Uterus (tissue), 3 donors: ENCODE measurements at regions not wholly inside any gene's neighbourhood (a gene's known extent, or its start where the extent isn't known, plus 50 kb on each side); places are given as distances from the start of the nearest gene placed in this dataset.
"Not testable (repeated sequence)": the region's sequence is repeated elsewhere in the genome, so short reads cannot be mapped to it uniquely, and the experiment has no call there.

Experiments
- DNase-seq, 2 donors: peaks; one replicate each; pipeline ENCODE4 v3.0.0-alpha.2; 2019 to 2020
- H3K27ac ChIP-seq, 2 donors: fragments of 200-600 bp; sonication (generic); 1 replicate in 1 of 2; 2 replicates in 1 of 2; pipeline ENCODE4 v1.5.1; 2016 to 2018
- H3K27me3 ChIP-seq, 2 donors: fragments of 200-600 bp; sonication (generic); one replicate each; pipeline ENCODE4 v1.5.1; 2018 to 2019; ENCODE audit warnings: control low read depth in 1 of 2
- H3K36me3 ChIP-seq, 2 donors: fragments of 200-600 bp; sonication (generic); one replicate each; pipeline ENCODE4 v1.5.1; 2019; ENCODE audit warnings: control low read depth in 1 of 2
- H3K4me1 ChIP-seq, 2 donors: fragments of 200-600 bp; sonication (generic); one replicate each; pipeline ENCODE4 v1.5.1; 2018 to 2019; ENCODE audit warnings: control low read depth in 1 of 2
- H3K4me3 ChIP-seq, 2 donors: fragments of 200-600 bp; sonication (generic); 1 replicate in 1 of 2; 2 replicates in 1 of 2; pipeline ENCODE4 v1.5.1; 2018 to 2019; ENCODE audit warnings: mild to moderate bottlenecking in 1 of 2
- H3K9me3 ChIP-seq, 2 donors: fragments of 200-600 bp; sonication (generic); one replicate each; pipeline ENCODE4 v1.5.1; 2019; ENCODE audit warnings: control low read depth in 1 of 2
- CTCF ChIP-seq, 4 experiments: fragments of 200-600 bp in 2 of 4; fragments of 450-650 bp in 2 of 4; sonication (generic) in 2 of 4; IDR thresholded peaks; one replicate each; pipeline ENCODE4 v1.5.1; 2016 to 2019; ENCODE audit warnings: antibody characterized with exemption in 4 of 4, mild to moderate bottlenecking in 2 of 4, moderate library complexity in 1 of 4
- POLR2A ChIP-seq, 2 donors: fragments of 450-650 bp; IDR thresholded peaks; one replicate each; pipeline ENCODE4 v1.6.1; 2016; ENCODE audit warnings: antibody characterized with exemption in 2 of 2, mild to moderate bottlenecking in 1 of 2, moderate library complexity in 1 of 2
- intact Hi-C: fragments of 100-400 bp; cut with DNase I; formaldehyde crosslinking; loops from one replicate; pipeline ENCODE4 v1.15.1; 2023; ENCODE audit warnings: low total_unique reads
- donor health status: DM: yes; HTN: yes; CAD: no.

GRCh38 chr3:66552846-66553245 is 52.0 kb upstream of the LRIG1 start:
- H3K27ac ChIP-seq: no peak overlapping the region
- H3K4me3 ChIP-seq: no peak overlapping the region
- H3K4me1 ChIP-seq: no peaks in the 10 kb centered on the region
- no peaks in the 10 kb centered on the region for H3K36me3 ChIP-seq
- H3K9me3 ChIP-seq: no peaks in the 10 kb centered on the region
- DNase-seq: no peak
- intact Hi-C loops: no loop called here
- TF ChIP-seq CTCF (IDR thresholded peaks at IDR 0.05) (no peak), POLR2A (IDR thresholded peaks at IDR 0.05) (no peak)
- no peaks in the 10 kb centered on the region for H3K27me3 ChIP-seq

GRCh38 chr3:66553441-66554113 is 52.8 kb upstream of the LRIG1 start:
- no peaks in the 10 kb centered on the region for H3K4me1 ChIP-seq
- intact Hi-C loops: no loop called here
- H3K36me3 ChIP-seq: no peaks in the 10 kb centered on the region
- no peak for TF ChIP-seq CTCF (IDR thresholded peaks at IDR 0.05)
- H3K27ac ChIP-seq: no peak overlapping the region
- no peaks in the 10 kb centered on the region for H3K27me3 ChIP-seq
- no peak for DNase-seq
- no peak overlapping the region for H3K4me3 ChIP-seq
- no peaks in the 10 kb centered on the region for H3K9me3 ChIP-seq

- intact Hi-C loops: no loop called here
- Histone ChIP-seq H3K27me3 (no peaks in the 10 kb centered on the region), H3K9me3 (no peaks in the 10 kb centered on the region), H3K36me3 (no peaks in the 10 kb centered on the region), H3K27ac (no peak overlapping the region), H3K4me1 (no peaks in the 10 kb centered on the region), H3K4me3 (no peak overlapping the region)
- TF ChIP-seq CTCF (IDR thresholded peaks at IDR 0.05) (no peak), POLR2A (IDR thresholded peaks at IDR 0.05) (no peak)
- no peak for DNase-seq
These were observed 53.4 kb upstream of the LRIG1 start for GRCh38 chr3:66554178-66554577.

- H3K9me3 ChIP-seq: no peaks in the 10 kb centered on the region
- H3K4me1 ChIP-seq: no peaks in the 10 kb centered on the region
- no peak overlapping the region for H3K4me3 ChIP-seq
- no peak overlapping the region for H3K27ac ChIP-seq
- H3K27me3 ChIP-seq: no peaks in the 10 kb centered on the region
- TF ChIP-seq POLR2A (IDR thresholded peaks at IDR 0.05): no peak
- no peak for TF ChIP-seq CTCF (IDR thresholded peaks at IDR 0.05)
- no peaks in the 10 kb centered on the region for H3K36me3 ChIP-seq
- intact Hi-C loops: no loop called here
- no peak for DNase-seq
These were observed 54.5 kb upstream of the LRIG1 start for GRCh38 chr3:66555214-66555844.

GRCh38 chr3:66557170-66557569 is 56.3 kb upstream of the LRIG1 start:
- intact Hi-C loops: no loop called here
- H3K9me3 ChIP-seq: no peaks in the 10 kb centered on the region
- TF ChIP-seq POLR2A (IDR thresholded peaks at IDR 0.05) (no peak), CTCF (IDR thresholded peaks at IDR 0.05) (no peak)
- no peaks in the 10 kb centered on the region for H3K4me1 ChIP-seq
- peak; percentile 19 to 47 for DNase-seq
- H3K36me3 ChIP-seq: no peaks in the 10 kb centered on the region
- H3K27me3 ChIP-seq: no peaks in the 10 kb centered on the region
- H3K27ac ChIP-seq: peak overlapping the region in 1 of 2 donors; percentile 6
- H3K4me3 ChIP-seq: no peak overlapping the region

GRCh38 chr3:66559924-66560323 is 59.1 kb upstream of the LRIG1 start:
- H3K27ac ChIP-seq, H3K36me3 ChIP-seq, H3K4me3 ChIP-seq, DNase-seq, H3K9me3 ChIP-seq, H3K4me1 ChIP-seq, H3K27me3 ChIP-seq, intact Hi-C loops: not testable (repeated sequence)
